GM21367 (cell line): ENCODE measurements at regions not wholly inside any gene's neighbourhood (a gene's known extent, or its start where the extent isn't known, plus 50 kb on each side); places are given as distances from the start of the nearest gene placed in this dataset.
"Not testable (repeated sequence)": the region's sequence is repeated elsewhere in the genome, so short reads cannot be mapped to it uniquely, and the experiment has no call there.

Experiments used
- ATAC-seq: cut with Tn5 transposase; IDR thresholded peaks from one replicate; pipeline ENCODE4 v1.9.1; 2021; ENCODE audit not compliant: unreplicated experiment

- no peak for ATAC-seq
These were observed 647.8 kb upstream of the SLC35B3 start for GRCh38 chr6:9083108-9083507.

GRCh38 chr6:9066726-9067125 lies 631.4 kb upstream of the SLC35B3 start:
- ATAC-seq = no peak

DNA sequence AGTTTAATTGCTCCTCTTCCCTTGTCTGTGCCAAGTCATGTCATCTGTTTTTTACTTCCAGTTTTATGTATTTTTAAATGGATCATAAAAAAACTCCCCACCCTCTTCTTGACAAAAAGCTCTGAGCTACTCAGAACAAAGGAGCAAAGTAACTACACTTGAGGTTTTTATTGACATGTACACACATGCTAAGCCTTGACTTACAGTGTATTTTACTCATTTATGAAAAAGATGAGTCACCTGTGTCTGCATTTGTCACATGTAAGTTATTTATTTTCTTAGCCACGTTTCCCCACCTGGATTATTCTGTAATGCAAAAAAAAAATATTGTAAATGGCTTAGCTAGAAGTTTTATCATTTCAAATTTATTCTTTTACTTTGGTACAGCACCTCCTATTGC lies 628.8 kb upstream of the SLC35B3 start:
- ATAC-seq = no peak

DNA sequence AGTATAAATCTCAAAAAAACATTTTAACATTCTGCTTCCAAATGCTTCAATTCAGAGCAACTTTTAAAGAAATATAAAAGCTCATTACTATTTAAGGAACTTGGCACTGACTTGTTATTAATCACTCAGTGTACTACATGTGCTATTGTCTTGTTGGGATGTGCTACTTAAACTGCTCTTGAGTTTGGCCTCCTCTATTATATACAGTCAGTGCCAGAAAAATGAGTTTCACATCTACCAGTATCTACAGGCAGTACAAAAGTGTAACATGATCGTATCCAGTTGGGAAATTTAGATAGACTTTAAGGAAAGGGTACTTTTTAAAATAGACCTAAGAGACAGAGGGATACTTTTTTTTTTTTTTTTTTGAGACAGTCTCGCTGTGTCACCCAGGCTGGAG lies 627.3 kb upstream of the SLC35B3 start:
- ATAC-seq = no peak

DNA sequence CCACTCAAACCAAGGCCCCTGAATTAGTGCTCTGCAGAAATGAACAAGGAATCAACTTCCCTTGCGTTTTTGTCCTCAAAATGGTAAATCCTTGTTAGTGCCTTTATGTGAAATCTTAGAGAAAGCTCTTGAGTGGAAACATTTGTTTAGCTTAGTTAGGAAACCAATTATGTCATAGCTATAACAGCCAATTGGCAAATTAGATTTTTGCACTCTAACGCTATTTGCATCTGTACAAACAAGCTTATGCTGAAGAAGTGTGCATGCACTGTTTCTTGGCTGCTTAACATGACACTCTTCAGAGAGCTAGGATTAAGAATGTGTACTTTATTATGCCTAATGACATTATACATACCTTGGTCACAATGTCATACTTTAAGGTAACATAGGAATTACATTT lies 622.6 kb upstream of the SLC35B3 start:
- ATAC-seq = no peak

DNA sequence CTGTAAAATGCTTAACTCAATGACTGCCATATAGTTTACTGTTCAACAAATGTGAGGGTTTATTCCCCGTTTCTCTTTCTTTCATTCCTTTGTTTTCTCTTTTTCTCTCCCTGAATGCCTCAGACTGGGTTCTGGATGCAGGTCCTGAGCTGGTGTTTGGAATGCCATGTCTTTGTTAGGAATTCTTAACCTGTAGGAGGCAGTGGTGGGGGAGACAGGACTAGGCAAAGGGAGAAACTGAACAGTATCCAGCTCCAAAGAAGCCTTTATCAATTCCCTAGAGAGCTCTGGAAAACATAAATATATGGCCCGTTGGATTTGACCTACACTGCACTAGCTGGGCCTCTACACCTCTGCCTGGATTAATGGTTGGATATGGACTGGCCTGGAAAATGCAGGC lies 621.2 kb upstream of the SLC35B3 start:
- ATAC-seq = no peak

DNA sequence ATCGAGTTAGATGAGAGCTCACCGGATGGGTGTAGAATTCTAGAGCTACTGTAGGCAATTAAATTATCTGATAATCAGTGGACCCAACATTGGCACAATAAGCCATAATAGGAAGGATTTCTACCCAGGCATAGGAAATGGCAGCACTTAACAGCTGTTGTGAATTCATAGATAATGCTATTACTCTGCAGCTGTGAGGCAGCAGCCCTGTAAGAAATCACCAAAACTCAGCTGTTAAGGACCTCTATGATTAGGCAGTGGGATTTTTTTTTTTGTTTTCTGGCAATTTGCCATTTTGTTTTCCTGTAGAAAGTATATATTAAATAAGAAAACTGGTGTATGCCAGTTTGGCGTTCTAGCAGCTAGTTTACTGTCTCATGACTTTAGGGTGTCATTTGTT lies 609.1 kb upstream of the SLC35B3 start:
- ATAC-seq = no peak

DNA sequence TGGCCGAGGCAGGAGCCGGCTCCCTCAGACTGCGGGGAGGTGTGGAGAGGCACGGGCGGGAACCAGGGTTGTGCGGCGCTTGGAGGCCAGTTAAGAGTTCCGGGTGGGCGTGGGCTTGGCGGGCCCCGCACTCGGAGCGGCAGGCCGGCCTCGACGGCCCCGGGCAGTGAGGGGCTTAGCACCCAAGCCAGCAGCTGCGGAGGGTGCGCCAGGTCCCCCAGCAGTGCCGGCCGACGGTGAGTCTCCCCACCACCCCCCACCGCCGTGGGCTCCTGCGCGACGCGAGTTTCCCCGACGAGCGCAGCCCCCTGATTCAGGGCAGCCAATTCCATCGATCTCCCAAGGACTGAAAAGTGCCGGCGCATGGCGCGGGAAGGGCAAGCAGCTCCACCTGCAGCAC lies 605.4 kb upstream of the SLC35B3 start:
- no peak for ATAC-seq

GRCh38 chr6:9039258-9039657 lies 603.9 kb upstream of the SLC35B3 start:
- ATAC-seq = no peak

- ATAC-seq = no peak
These were observed 592.7 kb upstream of the SLC35B3 start for GRCh38 chr6:9028086-9028485.

DNA sequence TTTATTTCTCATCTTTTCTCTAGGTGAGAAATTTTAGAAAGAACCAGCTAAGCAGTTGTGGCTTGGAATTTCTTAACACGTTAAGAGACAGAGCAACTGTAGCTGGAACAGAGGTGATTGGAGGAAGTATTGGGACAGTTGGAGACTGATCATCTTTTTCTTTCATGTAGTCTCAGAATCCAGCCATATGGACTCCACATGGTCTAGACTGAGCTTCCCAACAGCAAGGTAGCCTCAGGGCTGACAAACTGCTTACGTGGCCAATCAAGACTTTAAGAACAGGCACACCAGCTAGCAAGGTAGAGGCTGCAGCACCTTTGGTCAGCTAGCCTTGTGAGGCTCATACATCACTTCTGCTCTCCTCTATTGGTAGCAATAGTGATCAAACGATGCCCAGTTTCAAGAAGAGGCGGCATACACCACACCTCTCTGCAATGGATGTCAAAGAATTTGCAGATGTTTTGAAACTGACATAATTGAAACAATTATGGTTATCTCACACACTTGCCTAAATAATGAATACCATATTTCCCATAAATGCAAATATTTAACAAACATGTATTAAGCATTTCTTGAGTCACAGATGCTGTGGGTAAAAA lies 590.5 kb upstream of the SLC35B3 start:
- ATAC-seq = no peak

DNA sequence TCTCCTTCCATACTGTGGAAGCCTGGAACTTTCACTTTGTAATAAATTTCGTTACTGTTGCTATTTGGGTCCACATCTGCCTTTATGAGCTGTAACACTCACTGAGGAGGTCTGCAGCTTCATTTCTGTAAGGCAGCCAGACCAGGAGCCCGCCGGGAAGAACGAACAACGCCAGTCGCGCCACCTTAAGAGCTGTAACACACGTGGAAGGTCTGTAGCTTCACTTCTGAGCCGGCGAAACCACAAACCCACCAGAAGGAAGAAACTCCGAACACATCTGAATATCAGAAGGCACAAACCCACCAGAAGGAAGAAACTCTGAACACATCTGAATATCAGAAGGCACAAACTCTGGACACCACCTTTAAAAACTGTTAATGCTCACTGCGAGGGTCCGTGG lies 589.9 kb upstream of the SLC35B3 start:
- ATAC-seq = no peak

GRCh38 chr6:9024246-9024645 lies 588.9 kb upstream of the SLC35B3 start:
- not testable (repeated sequence) for ATAC-seq

GRCh38 chr6:9020001-9020400 lies 584.7 kb upstream of the SLC35B3 start:
- no peak for ATAC-seq

GRCh38 chr6:9009931-9010330 lies 574.6 kb upstream of the SLC35B3 start:
- no peak for ATAC-seq

GRCh38 chr6:9007027-9007426 lies 571.7 kb upstream of the SLC35B3 start:
- ATAC-seq = no peak

DNA sequence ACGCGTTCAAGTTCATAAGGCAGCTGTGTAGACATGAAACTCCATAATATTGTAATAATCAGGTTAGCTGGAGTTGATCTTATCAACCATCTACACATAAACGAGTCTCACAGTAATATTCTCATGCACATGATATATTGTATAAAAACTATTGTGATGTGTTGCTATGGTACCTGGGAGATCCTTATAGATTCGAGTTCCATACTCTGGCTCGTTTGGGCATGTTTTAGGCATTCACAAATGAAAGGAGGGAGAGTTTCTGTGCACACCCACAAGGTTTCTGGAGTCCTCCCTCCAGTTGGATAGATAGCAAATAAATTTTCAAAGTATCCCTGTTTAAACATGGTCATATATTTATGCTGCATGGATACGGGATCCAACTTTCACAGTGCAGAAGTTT lies 567.5 kb upstream of the SLC35B3 start:
- ATAC-seq = no peak

GRCh38 chr6:8995156-8995555 lies 559.8 kb upstream of the SLC35B3 start:
- no peak for ATAC-seq

GRCh38 chr6:8993111-8993510 lies 557.8 kb upstream of the SLC35B3 start:
- ATAC-seq = no peak

DNA sequence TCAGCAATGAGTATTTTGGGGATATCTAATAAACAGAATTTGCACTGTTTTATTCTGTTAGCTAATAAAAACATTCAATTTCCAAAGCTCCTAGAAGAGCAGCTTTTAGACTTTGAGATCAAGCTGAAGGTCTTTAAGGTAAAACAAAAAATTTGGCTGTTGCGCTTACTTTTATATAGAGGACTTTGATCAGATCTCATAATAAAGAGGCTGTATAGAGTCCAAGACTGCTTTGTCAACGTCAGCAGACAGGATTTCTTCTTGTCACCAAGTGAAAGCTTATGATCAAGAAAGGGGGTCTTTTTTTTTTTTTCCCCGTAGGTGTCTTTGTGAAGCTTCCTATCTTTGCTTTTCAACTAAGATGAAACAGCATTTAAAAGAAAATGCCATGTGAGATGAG lies 556.5 kb upstream of the SLC35B3 start:
- no peak for ATAC-seq

- ATAC-seq = no peak
These were observed 554.7 kb upstream of the SLC35B3 start for GRCh38 chr6:8990075-8990474.

- peak; percentile 99 for ATAC-seq
These were observed 547.9 kb upstream of the SLC35B3 start for GRCh38 chr6:8983202-8983688.

DNA sequence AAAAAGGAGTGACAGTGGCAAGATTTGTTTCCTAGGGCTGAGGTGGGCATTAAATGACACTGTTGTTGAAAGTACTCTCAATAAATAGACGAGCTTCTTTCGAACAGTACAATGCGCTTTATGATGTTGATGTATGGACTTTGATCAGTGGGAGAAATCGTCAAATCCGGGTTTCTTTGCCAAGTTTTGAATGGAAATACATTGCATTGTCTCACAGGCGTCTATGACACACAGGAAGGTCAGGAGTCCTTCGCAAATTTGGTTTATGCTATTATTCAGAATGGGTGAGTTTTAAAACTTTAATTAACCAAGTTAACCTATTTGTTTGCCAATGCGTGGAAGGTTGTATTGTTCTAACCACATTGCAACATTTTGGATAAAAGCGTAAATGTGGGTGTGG lies 547.3 kb upstream of the SLC35B3 start:
- ATAC-seq = no peak
